H54 (cell line): ENCODE measurements at regions not wholly inside any gene's neighbourhood (a gene's known extent, or its start where the extent isn't known, plus 50 kb on each side); places are given as distances from the start of the nearest gene placed in this dataset.

Experiments used
- DNase-seq: peaks from one replicate; pipeline ENCODE4 v3.0.0; 2011; ENCODE audit warnings: low spot score, mixed read lengths; ENCODE audit not compliant: insufficient read length
- FAIRE-seq: peaks from 3 replicates; lab custom pipeline; 2011; peaks lifted over from hg19 to GRCh38; lab: Jason Lieb, UNC
- POLR2A ChIP-seq: IDR thresholded peaks from 2 replicates; pipeline ENCODE4 v1.6.1; 2011; ENCODE audit warnings: low read depth, mild to moderate bottlenecking, low read length

- peak; percentile 20 for FAIRE-seq
- no peak for DNase-seq
- TF ChIP-seq POLR2A: no peak
Observed at GRCh38 chr6:82057846-82058554, 189.5 kb downstream of the IBTK start.

GRCh38 chr6:82056567-82056966 lies 191.0 kb downstream of the IBTK start:
- DNase-seq (no peak), FAIRE-seq (no peak)
- no peak for TF ChIP-seq POLR2A

- no peak for TF ChIP-seq POLR2A
- FAIRE-seq: peak; percentile 97
- DNase-seq: peak; percentile 12
Observed at GRCh38 chr6:82045965-82046756, 201.4 kb downstream of the IBTK start.

GRCh38 chr6:82040405-82041221 lies 206.9 kb downstream of the IBTK start:
- FAIRE-seq (peak; percentile 90), DNase-seq (no peak)
- no peak for TF ChIP-seq POLR2A

- no peak for TF ChIP-seq POLR2A
- DNase-seq (no peak), FAIRE-seq (no peak)
Observed at GRCh38 chr6:82038631-82039030, 208.9 kb downstream of the IBTK start.

GRCh38 chr6:82035526-82035925 lies 212.0 kb downstream of the IBTK start:
- TF ChIP-seq POLR2A: no peak
- DNase-seq (no peak), FAIRE-seq (no peak)

GRCh38 chr6:82033631-82034211 lies 213.8 kb downstream of the IBTK start:
- no peak for DNase-seq
- no peak for TF ChIP-seq POLR2A
- FAIRE-seq: no peak

- no peak for DNase-seq
- TF ChIP-seq POLR2A: no peak
- FAIRE-seq: no peak
Observed at GRCh38 chr6:82032444-82032843, 215.1 kb downstream of the IBTK start.

- FAIRE-seq (no peak), DNase-seq (no peak)
- no peak for TF ChIP-seq POLR2A
Observed at GRCh38 chr6:82030761-82031503, 216.6 kb downstream of the IBTK start.

- TF ChIP-seq POLR2A: no peak
- FAIRE-seq (no peak), DNase-seq (no peak)
Observed at GRCh38 chr6:82030301-82030700, 217.2 kb downstream of the IBTK start.

- DNase-seq (no peak), FAIRE-seq (no peak)
- no peak for TF ChIP-seq POLR2A
Observed at GRCh38 chr6:82025271-82025670, 222.3 kb downstream of the IBTK start.

- DNase-seq (no peak), FAIRE-seq (peak; percentile 99)
- TF ChIP-seq POLR2A: no peak
Observed at GRCh38 chr6:82022614-82023129, 224.9 kb downstream of the IBTK start.

- TF ChIP-seq POLR2A: no peak
- no peak for FAIRE-seq
- no peak for DNase-seq
Observed at GRCh38 chr6:82017773-82018172, 229.8 kb downstream of the IBTK start.

- DNase-seq: no peak
- TF ChIP-seq POLR2A: no peak
- peak; percentile 98 for FAIRE-seq
Observed at GRCh38 chr6:82017288-82017687, 230.3 kb downstream of the IBTK start.
